H9 (cell line): ENCODE measurements at regions not wholly inside any gene's neighbourhood (a gene's known extent, or its start where the extent isn't known, plus 50 kb on each side); places are given as distances from the start of the nearest gene placed in this dataset.
A peak's percentile ranks its signal among the peaks of the same experiment; 100 is the strongest.

ENCODE experiments used
- DNase-seq: peaks from one replicate; pipeline ENCODE4 v3.0.0-alpha.2; 2017
- H2AFZ ChIP-seq: one replicate; pipeline ENCODE4 v1.6.1; 2013; ENCODE audit warnings: mild to moderate bottlenecking, low read length, control low read depth, moderate library complexity
- H2AK5ac ChIP-seq: 2 replicates; pipeline ENCODE4 v1.6.1; 2013; ENCODE audit warnings: low read length, control low read depth, mixed read lengths; ENCODE audit not compliant: insufficient read length
- H2BK120ac ChIP-seq: one replicate; pipeline ENCODE4 v1.6.1; 2013; ENCODE audit warnings: low read depth, mild to moderate bottlenecking, low read length, control low read depth, inconsistent platforms; ENCODE audit not compliant: poor library complexity, severe bottlenecking
- H2BK12ac ChIP-seq: 2 replicates; pipeline ENCODE4 v1.6.1; 2013; ENCODE audit warnings: low read length, control low read depth, mixed read lengths, low read depth; ENCODE audit not compliant: insufficient read length
- H2BK15ac ChIP-seq: 2 replicates; pipeline ENCODE4 v1.6.1; 2013; ENCODE audit warnings: low read depth, low read length, control low read depth
- H2BK20ac ChIP-seq: one replicate; pipeline ENCODE4 v1.6.1; 2013; ENCODE audit warnings: low read depth, mild to moderate bottlenecking, low read length, control low read depth, inconsistent platforms; ENCODE audit not compliant: poor library complexity, severe bottlenecking
- H2BK5ac ChIP-seq: 2 replicates; pipeline ENCODE4 v1.6.1; 2013; ENCODE audit warnings: low read length, control low read depth, mixed read lengths; ENCODE audit not compliant: insufficient read length
- H3K14ac ChIP-seq: 2 replicates; pipeline ENCODE4 v1.6.1; 2013; ENCODE audit warnings: low read length, control low read depth; ENCODE audit not compliant: insufficient read depth
- H3K18ac ChIP-seq: 2 replicates; pipeline ENCODE4 v1.6.1; 2013; ENCODE audit warnings: low read depth, mild to moderate bottlenecking, mixed read lengths, low read length, control low read depth; ENCODE audit not compliant: insufficient read length
- H3K23ac ChIP-seq: 2 replicates; pipeline ENCODE4 v1.6.1; 2013; ENCODE audit warnings: low read length, control low read depth, mixed read lengths, low read depth; ENCODE audit not compliant: insufficient read length
- H3K23me2 ChIP-seq: 2 replicates; pipeline ENCODE4 v1.6.1; 2013; ENCODE audit warnings: low read depth, mild to moderate bottlenecking, mixed read lengths, low read length, control low read depth; ENCODE audit not compliant: insufficient read length, poor library complexity, severe bottlenecking
- H3K27ac ChIP-seq: 2 replicates; pipeline ENCODE4 v1.5.1; 2013; ENCODE audit warnings: low read length, control low read depth, mixed read lengths, low read depth; ENCODE audit not compliant: insufficient read length
- H3K27me3 ChIP-seq: 2 replicates; pipeline ENCODE4 v1.6.1; 2013; ENCODE audit warnings: low read length, control low read depth, inconsistent platforms; ENCODE audit not compliant: insufficient read depth
- H3K4ac ChIP-seq: 2 replicates; pipeline ENCODE4 v1.6.1; 2013; ENCODE audit warnings: low read depth, mild to moderate bottlenecking, control low read depth, inconsistent platforms, low read length, moderate library complexity
- H3K4me1 ChIP-seq: 2 replicates; pipeline ENCODE4 v1.6.1; 2013; ENCODE audit warnings: low read length, control low read depth, inconsistent platforms; ENCODE audit not compliant: insufficient read depth
- H3K4me2 ChIP-seq: 2 replicates; pipeline ENCODE4 v1.6.1; 2013; ENCODE audit warnings: low read length, control low read depth, mixed read lengths; ENCODE audit not compliant: insufficient read length, insufficient read depth
- H3K56ac ChIP-seq: 2 replicates; pipeline ENCODE4 v1.6.1; 2013; ENCODE audit warnings: low read depth, mild to moderate bottlenecking, mixed read lengths, low read length, control low read depth; ENCODE audit not compliant: insufficient read length
- H3K79me1 ChIP-seq: 2 replicates; pipeline ENCODE4 v1.6.1; 2013; ENCODE audit warnings: low read depth, mild to moderate bottlenecking, moderate library complexity, low read length, control low read depth, inconsistent platforms; ENCODE audit not compliant: insufficient read depth, poor library complexity, severe bottlenecking
- H3K79me2 ChIP-seq: 2 replicates; pipeline ENCODE4 v1.6.1; 2013; ENCODE audit warnings: low read length, control low read depth, inconsistent platforms; ENCODE audit not compliant: insufficient read depth
- H3K9ac ChIP-seq: 2 replicates; pipeline ENCODE4 v1.6.1; 2013; ENCODE audit warnings: low read length, control low read depth, mixed read lengths; ENCODE audit not compliant: insufficient read length; ENCODE audit errors: extremely low read depth
- H3K9me3 ChIP-seq: one replicate; pipeline ENCODE4 v1.6.1; 2013; ENCODE audit warnings: low read depth, low read length, inconsistent platforms; ENCODE audit not compliant: control insufficient read depth
- H3T11ph ChIP-seq: one replicate; pipeline ENCODE4 v1.6.1; 2013; ENCODE audit warnings: mild to moderate bottlenecking, low read length, control low read depth, inconsistent platforms
- H4K20me1 ChIP-seq: one replicate; pipeline ENCODE4 v1.6.1; 2013; ENCODE audit not compliant: control insufficient read depth, insufficient read length, insufficient read depth
- H4K5ac ChIP-seq: 2 replicates; pipeline ENCODE4 v1.6.1; 2013; ENCODE audit warnings: low read depth, mild to moderate bottlenecking, mixed read lengths, low read length, control low read depth; ENCODE audit not compliant: insufficient read length
- H4K8ac ChIP-seq: replicated peaks from 2 replicates; pipeline ENCODE4 v1.6.1; 2013; ENCODE audit warnings: low read length, control low read depth, mixed read lengths, low read depth; ENCODE audit not compliant: insufficient read length
- H4K91ac ChIP-seq: 2 replicates; pipeline ENCODE4 v1.6.1; 2013; ENCODE audit warnings: low read depth, mild to moderate bottlenecking, moderate library complexity, mixed read lengths, low read length, control low read depth; ENCODE audit not compliant: insufficient read length
- H3K27ac Mint-ChIP-seq, 3 experiments: 2 replicates in 2 of 3; 3 replicates in 1 of 3; pipeline ENCODE4 v1.8.0; 2020 to 2021; ENCODE audit warnings: mixed read lengths in 3 of 3, mild to moderate bottlenecking in 1 of 3, moderate library complexity in 1 of 3
- H3K27me3 Mint-ChIP-seq: 2 replicates; pipeline ENCODE4 v1.8.0; 2021; ENCODE audit warnings: low read depth, mild to moderate bottlenecking, moderate library complexity, mixed read lengths
- H3K36me3 Mint-ChIP-seq, 3 experiments: 2 replicates in 2 of 3; 3 replicates in 1 of 3; pipeline ENCODE4 v1.8.0; 2020 to 2021; ENCODE audit warnings: low read depth in 3 of 3, mixed read lengths in 3 of 3; ENCODE audit not compliant: insufficient read depth in 1 of 3
- H3K4me1 Mint-ChIP-seq, 2 experiments: 2 replicates each; pipeline ENCODE4 v1.8.0; 2020; ENCODE audit warnings: mixed read lengths in 2 of 2
- H3K4me3 Mint-ChIP-seq, 2 experiments: 2 replicates in 1 of 2; 3 replicates in 1 of 2; pipeline ENCODE4 v1.8.0; 2020 to 2021; ENCODE audit warnings: mild to moderate bottlenecking in 2 of 2, mixed read lengths in 2 of 2, moderate library complexity in 1 of 2
- H3K9me3 Mint-ChIP-seq, 2 experiments: 2 replicates in 1 of 2; 3 replicates in 1 of 2; pipeline ENCODE4 v1.8.0; 2020; ENCODE audit warnings: mild to moderate bottlenecking in 2 of 2, mixed read lengths in 2 of 2, moderate library complexity in 1 of 2
- CTCF ChIP-seq: fragments of 200-600 bp; sonication (generic); conservative IDR thresholded peaks from 3 replicates; pipeline ENCODE4 v1.8.0; 2021; ENCODE audit warnings: antibody characterized with exemption, mild to moderate bottlenecking
- WGBS: extraction: QIAGEN DNeasy Blood & Tissue Kit; methylation state at CpG from one replicate; pipeline ENCODE4 v1.1.7; 2013; ENCODE audit warnings: missing lambda C conversion rate, low lambda C conversion rate, mixed read lengths; ENCODE audit not compliant: insufficient read length; ENCODE audit errors: extremely low coverage; 5-methylcytosine and 5-hydroxymethylcytosine counted together

GRCh38 chr7:153017223-153017622 lies 257.7 kb downstream of the ACTR3B start:
- Histone ChIP-seq H2BK12ac (no peak overlapping the region), H2AFZ (no peak overlapping the region), H3K9ac (no peak overlapping the region), H3K79me1 (no peaks in the 10 kb centered on the region), H2BK5ac (no peak overlapping the region), H3K23me2 (no peaks in the 10 kb centered on the region), H3K9me3 (no peaks in the 10 kb centered on the region), H2AK5ac (no peak overlapping the region), H3K27ac (no peak overlapping the region), H3K23ac (no peak overlapping the region), H3K4me2 (no peak overlapping the region), H4K5ac (no peak overlapping the region), H3K56ac (no peak overlapping the region), H3K4me1 (no peaks in the 10 kb centered on the region), H3K4ac (no peak overlapping the region), H3K79me2 (no peaks in the 10 kb centered on the region), H4K8ac (no peak overlapping the region), H4K91ac (no peak overlapping the region), H2BK15ac (no peak overlapping the region), H3K18ac (no peak overlapping the region), H3T11ph (no peak overlapping the region), H3K27me3 (no peaks in the 10 kb centered on the region), H4K20me1 (no peaks in the 10 kb centered on the region), H3K14ac (no peak overlapping the region), H2BK120ac (no peak overlapping the region), H2BK20ac (no peak overlapping the region)
- Mint-ChIP-seq H3K9me3 (peaks cover 2 to 8% of the 10 kb centered on the region in 2 experiments; a peak in 3 of 5 replicates), H3K36me3 (0 out of 7 replicates have a peak, but pooled peaks cover 0 to 2% (median 0%) of the 10 kb centered on the region in 3 experiments), H3K27me3 (peaks cover 6% of the 10 kb centered on the region), H3K27ac (0 out of 7 replicates have a peak overlapping the region, but pooled peaks of 1 of the 3 experiments have one; percentile 44), H3K4me1 (peaks cover 11 to 15% of the 10 kb centered on the region in 2 experiments), H3K4me3 (no peak overlapping the region)
- no CpG with 5 or more reads among the region's 14 CpGs for WGBS
- no peak for DNase-seq
- no peak for TF ChIP-seq CTCF
